Activated CD4-positive, alpha-beta T cell treated with anti-CD3 and anti-CD28 coated beads, Interleukin-2, Interleukin-6, amounts not matched to agents 100 ng/mL and 50 ng/mL, durations not matched to agents 16 hours and 8 hours (primary cell): ENCODE measurements at regions not wholly inside any gene's neighbourhood (a gene's known extent, or its start where the extent isn't known, plus 50 kb on each side); places are given as distances from the start of the nearest gene placed in this dataset.
"Not testable (repeated sequence)": the region's sequence is repeated elsewhere in the genome, so short reads cannot be mapped to it uniquely, and the experiment has no call there.

Experiments
- DNase-seq: peaks from one replicate; pipeline ENCODE4 v3.0.0-alpha.2; 2020

GRCh38 chr16:54806881-54807360 is 123.7 kb upstream of the IRX5 start:
- no peak for DNase-seq

GRCh38 chr16:54806378-54806777 is 124.3 kb upstream of the IRX5 start:
- no peak for DNase-seq

- no peak for DNase-seq
These were observed 125.0 kb upstream of the IRX5 start for GRCh38 chr16:54805648-54806047.

GRCh38 chr16:54801057-54801844 is 129.4 kb upstream of the IRX5 start:
- DNase-seq = no peak

- DNase-seq = no peak
These were observed 132.4 kb upstream of the IRX5 start for GRCh38 chr16:54798267-54798666.

GRCh38 chr16:54796211-54796610 is 134.5 kb upstream of the IRX5 start:
- DNase-seq = no peak

GRCh38 chr16:54792811-54793210 is 137.9 kb upstream of the IRX5 start:
- DNase-seq = no peak

- no peak for DNase-seq
These were observed 143.6 kb upstream of the IRX5 start for GRCh38 chr16:54787045-54787444.

- DNase-seq = no peak
These were observed 146.7 kb upstream of the IRX5 start for GRCh38 chr16:54783980-54784379.

- no peak for DNase-seq
These were observed 147.4 kb upstream of the IRX5 start for GRCh38 chr16:54783226-54783625.

- no peak for DNase-seq
These were observed 150.4 kb upstream of the IRX5 start for GRCh38 chr16:54780266-54780665.

GRCh38 chr16:54779549-54779948 is 151.1 kb upstream of the IRX5 start:
- no peak for DNase-seq

- DNase-seq = no peak
These were observed 155.9 kb upstream of the IRX5 start for GRCh38 chr16:54774768-54775167.

- no peak for DNase-seq
These were observed 158.3 kb upstream of the IRX5 start for GRCh38 chr16:54772400-54772799.

GRCh38 chr16:54766355-54766754 is 164.3 kb upstream of the IRX5 start:
- DNase-seq = no peak

GRCh38 chr16:54750249-54750648 is 180.4 kb upstream of the IRX5 start:
- no peak for DNase-seq

- no peak for DNase-seq
These were observed 182.0 kb upstream of the IRX5 start for GRCh38 chr16:54748611-54749190.

- DNase-seq = no peak
These were observed 184.1 kb upstream of the IRX5 start for GRCh38 chr16:54746596-54746995.

- DNase-seq = no peak
These were observed 185.7 kb upstream of the IRX5 start for GRCh38 chr16:54744998-54745397.

GRCh38 chr16:54742436-54742835 is 188.2 kb upstream of the IRX5 start:
- no peak for DNase-seq

GRCh38 chr16:54739381-54739780 is 191.3 kb upstream of the IRX5 start:
- no peak for DNase-seq

- DNase-seq = no peak
These were observed 196.5 kb upstream of the IRX5 start for GRCh38 chr16:54734156-54734555.

GRCh38 chr16:54727696-54728095 is 203.0 kb upstream of the IRX5 start:
- not testable (repeated sequence) for DNase-seq

- DNase-seq = no peak
These were observed 206.2 kb upstream of the IRX5 start for GRCh38 chr16:54724346-54724925.
